Neural crest cell (in vitro differentiated cells): ENCODE measurements at regions not wholly inside any gene's neighbourhood (a gene's known extent, or its start where the extent isn't known, plus 50 kb on each side); places are given as distances from the start of the nearest gene placed in this dataset.

Experiments used
- DNase-seq: peaks from one replicate; pipeline ENCODE4 v3.0.0; 2021; ENCODE audit warnings: low read depth, mixed read lengths, low spot score
- H3K27ac Mint-ChIP-seq: one replicate; pipeline ENCODE4 v1.8.0; 2021; ENCODE audit warnings: mild to moderate bottlenecking, mixed read lengths; ENCODE audit not compliant: unreplicated experiment
- H3K27me3 Mint-ChIP-seq: 2 replicates; pipeline ENCODE4 v1.8.0; 2021; ENCODE audit warnings: low read depth, mild to moderate bottlenecking, mixed read lengths
- H3K36me3 Mint-ChIP-seq: 2 replicates; pipeline ENCODE4 v1.8.0; 2021; ENCODE audit warnings: low read depth, mild to moderate bottlenecking, mixed read lengths
- H3K4me1 Mint-ChIP-seq: 2 replicates; pipeline ENCODE4 v1.8.0; 2021; ENCODE audit warnings: mixed read lengths
- H3K4me3 Mint-ChIP-seq: one replicate; pipeline ENCODE4 v1.8.0; 2021; ENCODE audit warnings: mild to moderate bottlenecking, mixed read lengths
- H3K9me3 Mint-ChIP-seq: 2 replicates; pipeline ENCODE4 v1.8.0; 2021; ENCODE audit warnings: mixed read lengths
- TF ChIP-seq, protein P1 (sequence below): fragments of 200-600 bp; sonication (generic); conservative IDR thresholded peaks from 2 replicates; pipeline ENCODE4 v1.5.0; 2021; ENCODE audit warnings: antibody characterized with exemption, mild to moderate bottlenecking

DNA sequence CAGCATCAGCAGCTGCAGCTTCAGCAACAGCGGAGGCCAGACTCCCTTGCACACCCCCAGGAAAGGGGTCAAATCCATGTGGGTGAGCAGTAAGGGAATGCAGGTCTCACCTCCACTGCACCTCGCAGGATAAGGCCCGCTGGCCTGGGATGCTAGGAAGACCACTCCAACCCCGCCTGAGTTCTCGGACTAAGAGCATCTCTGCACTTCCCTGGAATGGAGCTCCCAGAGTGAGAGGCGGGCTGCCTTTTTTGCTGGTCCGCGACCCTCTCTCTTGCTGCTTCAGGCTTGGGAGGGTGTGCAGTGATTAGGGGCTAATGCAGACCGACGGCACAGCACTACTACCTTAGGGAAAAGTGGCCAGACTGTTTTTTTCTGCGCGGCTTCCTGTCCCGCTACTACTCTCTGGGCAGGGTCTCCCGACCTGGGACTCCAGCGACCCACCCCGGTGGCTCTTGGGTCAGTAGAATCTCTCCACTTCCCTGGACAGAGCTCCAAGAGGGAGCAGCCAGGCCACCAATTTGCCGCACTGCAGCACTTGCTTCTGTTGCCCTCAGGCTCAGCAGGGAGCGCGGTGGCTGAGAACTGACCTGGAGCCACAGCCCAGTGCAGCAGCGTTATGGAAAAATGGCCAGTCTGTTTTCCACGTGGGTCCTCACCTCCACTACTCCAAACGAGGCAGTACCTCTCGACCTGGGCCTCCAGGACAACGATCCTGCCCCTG is 480.4 kb downstream of the CDH8 start:
- Mint-ChIP-seq H3K9me3 (peaks cover 2% of the 10 kb centered on the region), H3K4me3 (no peak overlapping the region), H3K27ac (no peak overlapping the region), H3K4me1 (no peaks in the 10 kb centered on the region), H3K36me3 (no peaks in the 10 kb centered on the region), H3K27me3 (no peaks in the 10 kb centered on the region)
- no peak for DNase-seq
- TF ChIP-seq, protein P1, sequence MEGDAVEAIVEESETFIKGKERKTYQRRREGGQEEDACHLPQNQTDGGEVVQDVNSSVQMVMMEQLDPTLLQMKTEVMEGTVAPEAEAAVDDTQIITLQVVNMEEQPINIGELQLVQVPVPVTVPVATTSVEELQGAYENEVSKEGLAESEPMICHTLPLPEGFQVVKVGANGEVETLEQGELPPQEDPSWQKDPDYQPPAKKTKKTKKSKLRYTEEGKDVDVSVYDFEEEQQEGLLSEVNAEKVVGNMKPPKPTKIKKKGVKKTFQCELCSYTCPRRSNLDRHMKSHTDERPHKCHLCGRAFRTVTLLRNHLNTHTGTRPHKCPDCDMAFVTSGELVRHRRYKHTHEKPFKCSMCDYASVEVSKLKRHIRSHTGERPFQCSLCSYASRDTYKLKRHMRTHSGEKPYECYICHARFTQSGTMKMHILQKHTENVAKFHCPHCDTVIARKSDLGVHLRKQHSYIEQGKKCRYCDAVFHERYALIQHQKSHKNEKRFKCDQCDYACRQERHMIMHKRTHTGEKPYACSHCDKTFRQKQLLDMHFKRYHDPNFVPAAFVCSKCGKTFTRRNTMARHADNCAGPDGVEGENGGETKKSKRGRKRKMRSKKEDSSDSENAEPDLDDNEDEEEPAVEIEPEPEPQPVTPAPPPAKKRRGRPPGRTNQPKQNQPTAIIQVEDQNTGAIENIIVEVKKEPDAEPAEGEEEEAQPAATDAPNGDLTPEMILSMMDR, result no peak

DNA sequence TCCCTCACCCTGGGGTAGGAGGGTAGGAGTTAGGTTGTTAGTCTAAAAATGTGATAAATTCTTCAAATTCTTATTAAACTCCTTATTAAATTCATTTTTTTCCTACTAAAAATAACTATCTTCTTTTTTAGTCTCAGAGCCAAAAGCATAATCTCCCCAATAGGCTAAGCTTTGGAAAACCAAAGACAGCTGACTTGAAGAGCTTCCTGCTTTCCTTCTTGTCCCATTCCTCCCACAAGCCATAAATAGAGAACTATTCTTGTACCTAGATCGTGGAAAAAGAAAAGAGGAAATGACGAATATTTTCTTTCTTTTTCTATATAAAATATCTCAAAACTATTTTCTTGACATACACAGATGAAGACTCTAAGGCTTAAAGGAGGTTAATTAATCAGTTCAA is 486.9 kb downstream of the CDH8 start:
- Mint-ChIP-seq H3K4me1 (no peaks in the 10 kb centered on the region), H3K4me3 (no peak overlapping the region), H3K27me3 (no peaks in the 10 kb centered on the region), H3K27ac (no peak overlapping the region), H3K9me3 (no peaks in the 10 kb centered on the region), H3K36me3 (no peaks in the 10 kb centered on the region)
- TF ChIP-seq, protein P1, result no peak
- DNase-seq, result no peak

DNA sequence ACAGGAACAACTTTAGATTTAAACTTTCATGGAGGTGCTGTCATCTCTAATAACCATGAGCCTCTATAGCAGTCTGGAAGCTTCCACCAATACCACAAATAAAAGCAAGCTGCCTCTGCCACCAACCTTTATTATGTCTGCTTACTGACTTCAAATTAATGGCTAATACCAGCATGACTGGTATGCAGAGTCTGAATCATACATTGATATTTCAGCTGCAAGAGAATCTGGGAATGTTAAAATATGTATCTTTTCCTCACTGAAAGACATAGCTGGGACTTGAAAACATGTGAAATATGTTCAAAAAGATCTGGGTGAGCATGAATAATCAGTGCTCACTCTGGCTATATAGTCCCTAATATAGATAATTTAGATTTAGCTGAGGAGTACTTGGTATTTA is 488.6 kb downstream of the CDH8 start:
- no peaks in the 10 kb centered on the region for H3K4me1 Mint-ChIP-seq
- H3K36me3 Mint-ChIP-seq, result no peaks in the 10 kb centered on the region
- DNase-seq, result no peak
- H3K4me3 Mint-ChIP-seq, result no peak overlapping the region
- no peaks in the 10 kb centered on the region for H3K27me3 Mint-ChIP-seq
- no peak overlapping the region for H3K27ac Mint-ChIP-seq
- H3K9me3 Mint-ChIP-seq, result no peaks in the 10 kb centered on the region
- TF ChIP-seq, protein P1, result no peak

DNA sequence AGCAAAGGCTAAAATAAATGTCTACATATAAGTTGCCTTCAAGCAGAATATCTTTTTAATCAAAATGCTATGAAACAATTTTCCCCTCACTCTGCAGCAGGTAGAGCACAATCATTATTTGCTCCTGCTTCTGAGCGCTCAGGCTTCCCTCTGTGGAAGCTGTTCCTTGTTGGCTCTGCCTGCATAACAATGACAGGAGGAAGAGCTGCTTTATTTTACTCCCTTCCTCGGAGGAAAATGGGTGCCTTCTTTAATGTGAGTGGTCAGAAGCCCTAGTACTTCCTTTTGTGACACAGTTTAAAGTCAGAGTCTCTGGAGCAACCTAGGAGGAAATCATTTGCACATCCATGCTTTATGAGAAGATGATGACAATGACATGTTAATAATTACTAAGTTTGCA is 492.1 kb downstream of the CDH8 start:
- Mint-ChIP-seq H3K4me1 (no peaks in the 10 kb centered on the region), H3K27ac (no peak overlapping the region), H3K9me3 (no peaks in the 10 kb centered on the region), H3K27me3 (no peaks in the 10 kb centered on the region), H3K36me3 (no peaks in the 10 kb centered on the region), H3K4me3 (no peak overlapping the region)
- DNase-seq, result no peak
- TF ChIP-seq, protein P1, result no peak

DNA sequence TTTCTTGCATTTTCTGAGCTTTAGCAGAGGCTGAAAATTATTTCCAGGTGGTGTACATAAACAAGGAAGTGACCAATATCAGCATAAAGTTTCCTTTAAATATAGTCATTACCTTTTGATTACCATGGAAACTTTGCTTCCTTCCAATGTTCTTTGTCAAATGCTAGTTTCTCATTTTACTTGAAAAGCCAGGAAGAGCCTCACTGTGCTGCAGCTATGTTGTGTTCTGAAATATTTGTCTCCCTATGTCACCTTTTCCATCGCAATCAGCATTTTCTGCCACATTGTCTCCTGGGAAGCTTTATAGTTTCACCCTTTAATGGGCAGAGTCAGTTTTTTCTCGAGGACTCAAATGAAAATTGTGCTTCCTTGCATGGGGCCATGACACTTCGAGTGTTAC is 496.0 kb downstream of the CDH8 start:
- Mint-ChIP-seq H3K4me3 (no peak overlapping the region), H3K9me3 (peaks cover 3% of the 10 kb centered on the region), H3K27me3 (no peaks in the 10 kb centered on the region), H3K27ac (no peak overlapping the region), H3K4me1 (no peaks in the 10 kb centered on the region), H3K36me3 (no peaks in the 10 kb centered on the region)
- DNase-seq, result no peak
- TF ChIP-seq, protein P1, result no peak
